ENCODE measurements at regions not wholly inside any gene's neighbourhood (a gene's known extent, or its start where the extent isn't known, plus 50 kb on each side); places are given as distances from the start of the nearest gene placed in this dataset.

DNA sequence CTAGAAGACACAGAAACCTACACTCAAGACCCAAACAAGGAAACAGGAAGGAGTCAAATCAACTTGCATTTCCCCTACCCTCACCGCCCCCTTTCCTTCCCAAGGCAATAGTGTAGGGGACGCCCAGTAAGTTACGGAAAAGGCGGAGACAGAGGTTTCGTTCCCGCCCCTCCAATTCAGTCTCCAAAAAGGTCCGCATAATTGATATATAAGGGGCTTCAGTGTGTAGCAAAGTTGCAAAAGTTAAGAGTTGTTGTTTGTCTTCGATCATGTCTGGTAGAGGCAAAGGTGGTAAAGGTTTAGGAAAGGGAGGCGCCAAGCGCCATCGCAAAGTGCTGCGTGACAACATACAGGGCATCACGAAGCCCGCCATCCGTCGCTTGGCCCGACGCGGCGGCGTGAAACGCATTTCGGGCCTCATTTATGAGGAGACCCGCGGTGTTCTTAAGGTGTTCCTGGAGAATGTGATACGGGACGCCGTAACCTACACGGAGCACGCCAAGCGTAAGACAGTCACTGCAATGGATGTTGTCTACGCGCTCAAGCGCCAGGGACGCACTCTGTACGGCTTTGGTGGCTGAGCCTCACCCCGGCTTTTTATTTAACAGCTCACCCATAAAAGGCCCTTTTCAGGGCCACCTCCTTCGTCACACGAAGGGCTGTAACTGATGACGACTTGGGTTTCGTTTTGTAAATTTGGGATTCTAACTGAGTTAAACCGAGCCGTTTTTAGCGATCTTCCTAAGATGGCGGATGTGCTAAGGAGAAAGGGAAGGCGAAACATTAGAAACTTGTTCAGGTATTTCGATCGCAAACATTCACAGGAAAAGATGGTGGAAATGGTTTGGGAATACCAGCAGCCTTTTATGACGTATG is 124.6 kb upstream of the BTN3A2 start:
- TF ChIP-seq CTCF (conservative IDR thresholded peaks at IDR 0.05 in 1 of 2, IDR thresholded peaks at IDR 0.05 in 1 of 2; ENCODE audit: extremely low read depth in 1 of 2, insufficient read depth in 1 of 2, low read depth in 1 of 2, low read length in 2 of 2) (no peak), EZH2 (IDR thresholded peaks at IDR 0.05; ENCODE audit: borderline replicate concordance, low read length) (no peak)
